GM12878 (cell line): ENCODE measurements at regions not wholly inside any gene's neighbourhood (a gene's known extent, or its start where the extent isn't known, plus 50 kb on each side); places are given as distances from the start of the nearest gene placed in this dataset.

Experiments
- ESRRA ChIP-seq: IDR thresholded peaks from 2 replicates; pipeline ENCODE4 v1.6.1; 2012; ENCODE audit warnings: mild to moderate bottlenecking, low read length, improper control_type of control experiment
- POLR2A ChIP-seq: IDR thresholded peaks from 2 replicates; pipeline ENCODE4 v1.6.1; 2011; ENCODE audit warnings: low read depth, mild to moderate bottlenecking, low read length

DNA sequence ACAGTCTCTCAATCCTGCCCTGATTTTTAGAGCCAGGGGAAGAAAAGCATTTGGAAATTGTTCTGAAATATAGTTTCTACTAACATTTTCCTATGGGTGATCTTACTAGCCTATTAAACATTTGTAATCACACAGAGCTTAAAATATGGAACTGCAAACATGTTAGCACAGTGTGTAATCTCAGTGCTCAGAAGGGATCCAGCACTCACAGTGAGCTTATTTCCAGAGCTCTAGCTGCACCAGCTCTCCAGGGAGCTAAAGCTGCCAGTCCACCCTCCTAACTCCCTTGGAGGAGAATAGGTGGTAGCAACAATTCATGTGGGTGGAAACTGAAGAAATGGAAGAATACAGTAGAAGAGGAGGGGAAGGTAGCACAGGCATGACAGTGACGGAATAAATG is 64.9 kb upstream of the SYT1 start:
- TF ChIP-seq POLR2A (no peak), ESRRA (no peak)
